Osteocyte (in vitro differentiated cells): ENCODE measurements at regions not wholly inside any gene's neighbourhood (a gene's known extent, or its start where the extent isn't known, plus 50 kb on each side); places are given as distances from the start of the nearest gene placed in this dataset.
A peak's percentile ranks its signal among the peaks of the same experiment; 100 is the strongest.

Experiments used
- DNase-seq: peaks from one replicate; pipeline ENCODE4 v3.0.0; 2021; ENCODE audit warnings: mixed read lengths; ENCODE audit not compliant: unreplicated experiment; ENCODE audit errors: extremely low spot score
- H3K27ac Mint-ChIP-seq: one replicate; pipeline ENCODE4 v1.8.0; 2021; ENCODE audit warnings: mild to moderate bottlenecking, mixed read lengths; ENCODE audit not compliant: unreplicated experiment
- H3K27me3 Mint-ChIP-seq: one replicate; pipeline ENCODE4 v1.8.0; 2021; ENCODE audit warnings: mixed read lengths; ENCODE audit not compliant: unreplicated experiment
- H3K36me3 Mint-ChIP-seq: one replicate; pipeline ENCODE4 v1.8.0; 2021; ENCODE audit warnings: mixed read lengths; ENCODE audit not compliant: unreplicated experiment
- H3K4me1 Mint-ChIP-seq: one replicate; pipeline ENCODE4 v1.8.0; 2021; ENCODE audit warnings: mixed read lengths; ENCODE audit not compliant: unreplicated experiment
- H3K4me3 Mint-ChIP-seq: one replicate; pipeline ENCODE4 v1.8.0; 2021; ENCODE audit warnings: mild to moderate bottlenecking, moderate library complexity, mixed read lengths; ENCODE audit not compliant: unreplicated experiment
- H3K9me3 Mint-ChIP-seq: one replicate; pipeline ENCODE4 v1.8.0; 2021; ENCODE audit warnings: mixed read lengths; ENCODE audit not compliant: unreplicated experiment
- TF ChIP-seq, protein P1 (sequence below): fragments of 200-600 bp; sonication (generic); IDR thresholded peaks from 2 replicates; pipeline ENCODE4 v1.5.0; 2021; ENCODE audit warnings: antibody characterized with exemption, mild to moderate bottlenecking, moderate library complexity

DNA sequence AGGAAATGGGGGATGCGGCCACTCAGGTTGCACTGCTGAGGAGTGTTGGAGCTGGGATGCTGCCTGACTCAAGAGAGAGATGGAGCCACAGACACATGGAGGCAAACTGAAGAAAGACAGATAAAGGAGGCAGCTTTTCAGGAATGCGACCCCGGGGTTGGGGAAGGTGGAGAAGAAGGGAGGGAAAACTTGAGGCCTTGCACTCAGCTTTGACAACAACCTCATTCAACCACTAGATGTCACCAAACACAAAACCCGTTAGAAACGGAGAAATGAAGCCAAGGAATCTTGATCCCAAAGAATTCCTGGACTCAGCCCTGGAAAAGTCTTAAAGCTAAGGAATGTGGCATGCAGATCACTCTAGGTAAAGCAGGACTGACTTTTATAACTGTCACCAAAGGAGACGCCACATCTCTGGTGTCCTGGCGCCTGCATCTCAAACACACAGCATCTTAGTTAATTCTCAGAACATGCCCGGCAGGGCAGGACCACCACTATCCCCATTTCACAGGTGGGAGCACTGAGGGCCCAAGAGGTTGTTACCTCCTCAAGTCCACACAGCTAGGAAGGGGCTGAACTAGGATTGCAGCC, 59.6 kb upstream of the LMCD1 start:
- TF ChIP-seq, protein P1, sequence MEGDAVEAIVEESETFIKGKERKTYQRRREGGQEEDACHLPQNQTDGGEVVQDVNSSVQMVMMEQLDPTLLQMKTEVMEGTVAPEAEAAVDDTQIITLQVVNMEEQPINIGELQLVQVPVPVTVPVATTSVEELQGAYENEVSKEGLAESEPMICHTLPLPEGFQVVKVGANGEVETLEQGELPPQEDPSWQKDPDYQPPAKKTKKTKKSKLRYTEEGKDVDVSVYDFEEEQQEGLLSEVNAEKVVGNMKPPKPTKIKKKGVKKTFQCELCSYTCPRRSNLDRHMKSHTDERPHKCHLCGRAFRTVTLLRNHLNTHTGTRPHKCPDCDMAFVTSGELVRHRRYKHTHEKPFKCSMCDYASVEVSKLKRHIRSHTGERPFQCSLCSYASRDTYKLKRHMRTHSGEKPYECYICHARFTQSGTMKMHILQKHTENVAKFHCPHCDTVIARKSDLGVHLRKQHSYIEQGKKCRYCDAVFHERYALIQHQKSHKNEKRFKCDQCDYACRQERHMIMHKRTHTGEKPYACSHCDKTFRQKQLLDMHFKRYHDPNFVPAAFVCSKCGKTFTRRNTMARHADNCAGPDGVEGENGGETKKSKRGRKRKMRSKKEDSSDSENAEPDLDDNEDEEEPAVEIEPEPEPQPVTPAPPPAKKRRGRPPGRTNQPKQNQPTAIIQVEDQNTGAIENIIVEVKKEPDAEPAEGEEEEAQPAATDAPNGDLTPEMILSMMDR, result peak; percentile 80
- peaks cover 25% of the 10 kb centered on the region for H3K4me1 Mint-ChIP-seq
- H3K9me3 Mint-ChIP-seq, result no peaks in the 10 kb centered on the region
- peak overlapping the region; percentile 13 for H3K27ac Mint-ChIP-seq
- no peaks in the 10 kb centered on the region for H3K27me3 Mint-ChIP-seq
- no peak overlapping the region for H3K4me3 Mint-ChIP-seq
- H3K36me3 Mint-ChIP-seq, result no peaks in the 10 kb centered on the region
- DNase-seq, result no peak

DNA sequence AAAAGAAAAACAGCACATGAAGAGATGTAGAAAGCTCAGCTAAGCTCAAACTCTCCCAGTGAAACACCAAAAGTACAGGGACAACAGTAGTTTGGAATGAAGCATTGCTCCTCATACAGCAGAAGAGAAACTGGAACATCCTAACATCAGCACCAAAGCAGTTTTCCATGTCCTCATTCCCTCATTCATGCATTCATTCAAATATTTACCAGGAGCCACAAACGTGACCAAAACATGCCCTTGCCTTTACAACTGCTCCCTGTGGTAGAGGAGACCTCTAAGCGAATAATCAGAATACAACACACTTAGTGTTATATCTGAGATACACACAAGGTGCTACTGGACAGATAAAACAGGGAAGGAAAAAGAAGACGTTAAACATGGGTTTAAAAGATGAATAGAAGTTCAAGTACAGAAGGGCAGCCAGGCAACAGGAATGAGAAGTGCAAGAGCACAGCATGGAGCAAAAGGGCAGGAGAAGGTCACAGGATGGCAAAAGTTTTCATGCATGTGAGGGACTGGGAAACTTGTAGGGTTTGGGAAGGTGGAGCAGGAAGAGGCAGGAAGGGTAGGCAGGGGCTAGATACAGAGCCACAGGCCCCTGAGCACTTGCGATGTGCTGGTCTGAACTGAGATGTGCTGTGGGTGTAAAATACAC, 58.5 kb upstream of the LMCD1 start:
- no peak for DNase-seq
- Mint-ChIP-seq H3K9me3 (no peaks in the 10 kb centered on the region), H3K27me3 (no peaks in the 10 kb centered on the region), H3K27ac (no peak overlapping the region), H3K36me3 (no peaks in the 10 kb centered on the region), H3K4me1 (peaks cover 31% of the 10 kb centered on the region), H3K4me3 (no peak overlapping the region)
- TF ChIP-seq, protein P1, result no peak

DNA sequence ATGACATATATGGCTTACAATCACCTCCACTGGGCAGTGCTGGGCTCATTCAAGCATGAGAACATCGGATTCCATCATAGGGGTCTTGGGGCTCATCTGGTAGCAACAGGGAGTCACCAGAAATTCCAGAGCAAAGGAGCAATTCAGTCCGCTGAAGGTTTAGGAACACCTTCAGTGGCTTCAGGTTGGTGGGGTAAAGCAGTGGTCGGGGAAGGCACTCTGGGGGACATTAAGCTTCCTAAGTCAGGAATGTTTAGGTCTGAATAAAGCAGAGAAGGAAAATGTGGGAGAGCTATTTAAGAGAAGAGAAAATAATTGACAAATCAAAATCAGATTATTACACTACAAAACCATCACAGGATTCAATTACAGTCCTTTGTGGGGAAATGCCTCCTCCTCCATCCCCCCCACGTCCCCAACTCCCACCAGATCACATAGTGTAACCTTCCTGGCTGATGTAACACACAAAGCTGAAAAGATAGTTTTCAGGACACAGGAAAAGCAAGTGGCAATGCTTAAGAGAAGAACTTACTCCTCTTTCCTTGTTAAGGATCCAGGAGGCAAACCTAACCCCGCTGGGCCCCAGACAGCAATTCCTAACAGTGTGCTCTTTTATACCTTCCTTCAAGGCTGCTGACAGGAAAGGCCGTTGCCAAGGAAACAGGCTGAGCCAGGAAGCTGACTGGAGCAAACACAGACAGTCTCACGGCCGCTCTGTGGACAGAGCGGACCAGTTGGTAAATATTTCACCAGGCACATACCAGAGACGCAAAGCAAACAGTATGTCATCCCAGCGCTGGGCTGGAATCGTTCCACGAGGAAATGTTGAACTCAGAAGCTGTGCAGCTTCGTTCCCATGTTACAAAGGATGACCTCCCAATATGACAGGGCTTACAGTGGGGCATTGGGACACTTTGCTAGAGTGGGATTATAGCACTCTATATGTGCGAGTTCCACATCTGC, 57.5 kb upstream of the LMCD1 start:
- Mint-ChIP-seq H3K27ac (no peak overlapping the region), H3K4me1 (peaks cover 29% of the 10 kb centered on the region), H3K4me3 (no peak overlapping the region), H3K27me3 (no peaks in the 10 kb centered on the region), H3K9me3 (no peaks in the 10 kb centered on the region), H3K36me3 (no peaks in the 10 kb centered on the region)
- TF ChIP-seq, protein P1, result no peak
- DNase-seq, result peak; percentile 96

DNA sequence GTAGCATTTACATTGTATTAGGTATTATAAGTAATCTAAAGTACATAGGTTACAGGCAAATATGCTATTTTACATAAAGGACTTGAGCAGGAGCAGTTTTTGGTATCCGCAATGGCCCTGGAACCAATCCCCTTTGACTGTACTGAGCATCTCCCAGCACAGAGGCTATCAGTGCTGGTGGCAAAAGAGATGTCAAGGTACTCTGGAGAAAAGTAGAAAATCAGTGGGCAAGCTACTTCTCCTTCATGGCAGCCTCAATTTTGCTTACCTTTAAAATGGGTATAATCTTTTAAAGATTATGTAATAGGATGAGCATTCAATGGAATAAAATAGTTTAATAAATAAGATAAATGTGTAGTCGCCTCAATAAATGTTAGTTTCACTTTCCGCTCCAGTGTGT, 56.7 kb upstream of the LMCD1 start:
- TF ChIP-seq, protein P1, result no peak
- DNase-seq, result no peak
- no peaks in the 10 kb centered on the region for H3K27me3 Mint-ChIP-seq
- no peaks in the 10 kb centered on the region for H3K9me3 Mint-ChIP-seq
- H3K4me1 Mint-ChIP-seq, result peaks cover 31% of the 10 kb centered on the region
- H3K4me3 Mint-ChIP-seq, result no peak overlapping the region
- no peaks in the 10 kb centered on the region for H3K36me3 Mint-ChIP-seq
- no peak overlapping the region for H3K27ac Mint-ChIP-seq

DNA sequence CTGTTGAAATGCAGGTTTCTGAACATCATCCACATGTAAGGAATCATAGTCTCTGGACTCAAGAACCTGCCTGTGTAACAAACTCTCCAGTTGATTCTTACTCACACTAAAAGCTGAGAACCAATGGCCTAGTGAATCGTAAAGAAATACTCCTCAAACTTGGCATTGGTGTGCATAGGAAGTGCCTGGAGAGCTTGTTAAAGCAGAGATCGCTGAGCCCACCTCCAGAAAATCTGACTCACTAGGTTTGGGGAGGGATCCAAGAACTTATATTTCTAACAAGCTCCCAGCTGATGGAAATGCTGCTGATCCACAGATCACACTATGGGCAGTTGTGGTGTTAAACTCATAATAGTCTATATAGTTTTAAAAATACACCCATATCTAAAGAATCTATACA, 55.8 kb upstream of the LMCD1 start:
- Mint-ChIP-seq H3K4me1 (peaks cover 33% of the 10 kb centered on the region), H3K9me3 (no peaks in the 10 kb centered on the region), H3K27ac (no peak overlapping the region), H3K4me3 (no peak overlapping the region), H3K27me3 (no peaks in the 10 kb centered on the region), H3K36me3 (no peaks in the 10 kb centered on the region)
- TF ChIP-seq, protein P1, result no peak
- DNase-seq, result no peak
